ENCODE measurements at regions not wholly inside any gene's neighbourhood (a gene's known extent, or its start where the extent isn't known, plus 50 kb on each side); places are given as distances from the start of the nearest gene placed in this dataset.

DNA sequence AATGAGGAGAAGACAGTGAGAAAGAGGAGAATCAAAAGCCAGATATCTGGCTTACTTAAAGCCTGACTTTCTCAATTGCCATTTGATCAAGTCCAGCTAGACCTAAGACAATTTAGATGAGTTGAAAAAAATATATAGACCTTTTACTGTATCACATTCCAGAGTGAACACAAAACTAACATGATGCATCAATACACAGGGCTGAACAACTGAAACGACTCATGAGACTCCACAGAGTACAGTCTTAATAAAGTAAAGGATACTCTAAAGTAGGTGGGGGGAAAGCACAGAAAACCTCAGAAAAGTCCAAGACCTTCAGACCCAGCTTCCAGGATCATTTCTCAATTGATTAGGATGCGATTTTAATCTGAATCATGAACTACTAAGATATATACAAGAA lies 95.3 kb upstream of the OR9G4 start:
- no peaks in the 10 kb centered on the region for H4K20me1 ChIP-seq (replicated peaks; ENCODE audit: insufficient read depth)
- no peaks in the 10 kb centered on the region for H3K4me1 ChIP-seq (ENCODE audit: insufficient read depth)
- Mint-ChIP-seq H3K36me3 (ENCODE audit: low read depth) (peaks cover 3% of the 10 kb centered on the region; the same call in 1 of the 3 replicates), H3K27me3 (ENCODE audit: insufficient read depth, low read depth, poor library complexity) (no peaks in the 10 kb centered on the region), H3K4me3 (no peak overlapping the region), H3K4me1 (no peaks in the 10 kb centered on the region), H3K9me3 (peaks cover 15% of the 10 kb centered on the region; the same call in 2 of the 3 replicates), H3K27ac (no peak overlapping the region)
- H3K4me3 ChIP-seq: no peak overlapping the region
- H3K27me3 ChIP-seq (ENCODE audit: insufficient read depth): no peaks in the 10 kb centered on the region
- H3K36me3 ChIP-seq (ENCODE audit: insufficient read depth): no peaks in the 10 kb centered on the region
- no peaks in the 10 kb centered on the region for H3F3A ChIP-seq (replicated peaks; ENCODE audit: low read depth)
- DNase-seq (ENCODE audit: low spot score) (no peak), ATAC-seq (no peak)
- H3K9me2 ChIP-seq (ENCODE audit: insufficient read depth): no peaks in the 10 kb centered on the region
- H2AFZ ChIP-seq: no peak overlapping the region
- H3K79me2 ChIP-seq (replicated peaks; ENCODE audit: insufficient read depth): no peaks in the 10 kb centered on the region
- no peak overlapping the region for H3K4me2 ChIP-seq
- no peak overlapping the region for H3K27ac ChIP-seq (ENCODE audit: low read depth)
- TF ChIP-seq, protein P1, sequence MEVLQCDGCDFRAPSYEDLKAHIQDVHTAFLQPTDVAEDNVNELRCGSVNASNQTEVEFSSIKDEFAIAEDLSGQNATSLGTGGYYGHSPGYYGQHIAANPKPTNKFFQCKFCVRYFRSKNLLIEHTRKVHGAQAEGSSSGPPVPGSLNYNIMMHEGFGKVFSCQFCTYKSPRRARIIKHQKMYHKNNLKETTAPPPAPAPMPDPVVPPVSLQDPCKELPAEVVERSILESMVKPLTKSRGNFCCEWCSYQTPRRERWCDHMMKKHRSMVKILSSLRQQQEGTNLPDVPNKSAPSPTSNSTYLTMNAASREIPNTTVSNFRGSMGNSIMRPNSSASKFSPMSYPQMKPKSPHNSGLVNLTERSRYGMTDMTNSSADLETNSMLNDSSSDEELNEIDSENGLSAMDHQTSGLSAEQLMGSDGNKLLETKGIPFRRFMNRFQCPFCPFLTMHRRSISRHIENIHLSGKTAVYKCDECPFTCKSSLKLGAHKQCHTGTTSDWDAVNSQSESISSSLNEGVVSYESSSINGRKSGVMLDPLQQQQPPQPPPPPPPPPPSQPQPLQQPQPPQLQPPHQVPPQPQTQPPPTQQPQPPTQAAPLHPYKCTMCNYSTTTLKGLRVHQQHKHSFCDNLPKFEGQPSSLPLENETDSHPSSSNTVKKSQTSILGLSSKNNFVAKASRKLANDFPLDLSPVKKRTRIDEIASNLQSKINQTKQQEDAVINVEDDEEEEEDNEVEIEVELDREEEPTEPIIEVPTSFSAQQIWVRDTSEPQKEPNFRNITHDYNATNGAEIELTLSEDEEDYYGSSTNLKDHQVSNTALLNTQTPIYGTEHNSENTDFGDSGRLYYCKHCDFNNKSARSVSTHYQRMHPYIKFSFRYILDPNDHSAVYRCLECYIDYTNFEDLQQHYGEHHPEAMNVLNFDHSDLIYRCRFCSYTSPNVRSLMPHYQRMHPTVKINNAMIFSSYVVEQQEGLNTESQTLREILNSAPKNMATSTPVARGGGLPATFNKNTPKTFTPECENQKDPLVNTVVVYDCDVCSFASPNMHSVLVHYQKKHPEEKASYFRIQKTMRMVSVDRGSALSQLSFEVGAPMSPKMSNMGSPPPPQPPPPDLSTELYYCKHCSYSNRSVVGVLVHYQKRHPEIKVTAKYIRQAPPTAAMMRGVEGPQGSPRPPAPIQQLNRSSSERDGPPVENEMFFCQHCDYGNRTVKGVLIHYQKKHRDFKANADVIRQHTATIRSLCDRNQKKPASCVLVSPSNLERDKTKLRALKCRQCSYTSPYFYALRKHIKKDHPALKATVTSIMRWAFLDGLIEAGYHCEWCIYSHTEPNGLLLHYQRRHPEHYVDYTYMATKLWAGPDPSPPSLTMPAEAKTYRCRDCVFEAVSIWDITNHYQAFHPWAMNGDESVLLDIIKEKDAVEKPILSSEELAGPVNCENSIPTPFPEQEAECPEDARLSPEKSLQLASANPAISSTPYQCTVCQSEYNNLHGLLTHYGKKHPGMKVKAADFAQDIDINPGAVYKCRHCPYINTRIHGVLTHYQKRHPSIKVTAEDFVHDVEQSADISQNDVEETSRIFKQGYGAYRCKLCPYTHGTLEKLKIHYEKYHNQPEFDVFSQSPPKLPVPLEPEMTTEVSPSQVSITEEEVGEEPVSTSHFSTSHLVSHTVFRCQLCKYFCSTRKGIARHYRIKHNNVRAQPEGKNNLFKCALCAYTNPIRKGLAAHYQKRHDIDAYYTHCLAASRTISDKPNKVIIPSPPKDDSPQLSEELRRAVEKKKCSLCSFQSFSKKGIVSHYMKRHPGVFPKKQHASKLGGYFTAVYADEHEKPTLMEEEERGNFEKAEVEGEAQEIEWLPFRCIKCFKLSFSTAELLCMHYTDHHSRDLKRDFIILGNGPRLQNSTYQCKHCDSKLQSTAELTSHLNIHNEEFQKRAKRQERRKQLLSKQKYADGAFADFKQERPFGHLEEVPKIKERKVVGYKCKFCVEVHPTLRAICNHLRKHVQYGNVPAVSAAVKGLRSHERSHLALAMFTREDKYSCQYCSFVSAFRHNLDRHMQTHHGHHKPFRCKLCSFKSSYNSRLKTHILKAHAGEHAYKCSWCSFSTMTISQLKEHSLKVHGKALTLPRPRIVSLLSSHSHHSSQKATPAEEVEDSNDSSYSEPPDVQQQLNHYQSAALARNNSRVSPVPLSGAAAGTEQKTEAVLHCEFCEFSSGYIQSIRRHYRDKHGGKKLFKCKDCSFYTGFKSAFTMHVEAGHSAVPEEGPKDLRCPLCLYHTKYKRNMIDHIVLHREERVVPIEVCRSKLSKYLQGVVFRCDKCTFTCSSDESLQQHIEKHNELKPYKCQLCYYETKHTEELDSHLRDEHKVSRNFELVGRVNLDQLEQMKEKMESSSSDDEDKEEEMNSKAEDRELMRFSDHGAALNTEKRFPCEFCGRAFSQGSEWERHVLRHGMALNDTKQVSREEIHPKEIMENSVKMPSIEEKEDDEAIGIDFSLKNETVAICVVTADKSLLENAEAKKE (CRISPR knock-in tag; IDR thresholded peaks at IDR 0.05): no peak

DNA sequence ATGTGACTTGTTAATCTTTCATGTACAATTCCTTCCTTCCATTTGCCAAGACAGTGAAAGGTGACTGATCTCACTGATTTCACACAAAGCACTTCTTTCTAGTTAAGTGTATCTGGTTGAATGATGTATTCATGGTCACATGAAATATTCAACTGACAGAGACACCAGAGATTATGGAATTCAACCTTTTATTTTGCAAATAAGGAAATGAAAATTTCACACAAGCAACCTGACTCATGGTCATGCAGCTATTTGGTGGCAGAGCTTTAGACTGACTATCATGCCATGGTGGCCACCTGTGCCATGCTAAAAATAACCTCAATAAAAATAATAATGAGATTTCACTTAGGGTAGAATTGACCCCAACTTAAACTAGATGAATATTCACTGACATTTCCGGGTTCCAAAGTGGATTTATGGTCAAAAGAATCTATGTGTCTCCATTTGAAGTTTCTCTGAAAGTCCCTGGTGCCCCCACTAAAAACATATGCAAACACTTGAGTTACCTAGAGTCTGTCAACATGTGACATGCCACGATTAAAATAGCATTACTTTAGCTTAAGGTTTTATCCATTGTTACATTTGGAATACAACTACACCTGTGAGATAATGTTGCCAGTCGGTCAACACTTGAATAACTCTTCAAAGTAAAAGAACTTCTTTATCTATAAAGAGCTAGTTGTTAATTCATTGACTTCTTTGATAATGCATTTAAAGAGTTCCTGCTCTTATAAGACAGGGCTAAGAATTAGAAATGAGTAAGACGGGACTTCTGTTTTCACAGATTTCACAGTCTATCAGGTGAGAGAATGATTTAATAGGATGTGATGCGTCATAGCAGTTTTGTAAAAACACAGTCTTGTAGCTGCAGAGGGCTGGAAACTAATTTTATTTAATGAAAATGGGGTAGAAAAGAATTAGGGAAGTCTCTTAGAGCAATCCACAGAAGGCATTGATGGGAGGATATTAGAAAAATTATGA lies 94.6 kb upstream of the OR9G4 start:
- no peaks in the 10 kb centered on the region for H3F3A ChIP-seq (replicated peaks; ENCODE audit: low read depth)
- Mint-ChIP-seq H3K36me3 (ENCODE audit: low read depth) (peaks cover 3% of the 10 kb centered on the region; the same call in 1 of the 3 replicates), H3K27me3 (ENCODE audit: insufficient read depth, low read depth, poor library complexity) (no peaks in the 10 kb centered on the region), H3K4me3 (no peak overlapping the region), H3K27ac (no peak overlapping the region), H3K9me3 (peaks cover 15% of the 10 kb centered on the region; the same call in 2 of the 3 replicates), H3K4me1 (no peaks in the 10 kb centered on the region)
- H2AFZ ChIP-seq: no peak overlapping the region
- no peaks in the 10 kb centered on the region for H3K9me2 ChIP-seq (ENCODE audit: insufficient read depth)
- H3K36me3 ChIP-seq (ENCODE audit: insufficient read depth): no peaks in the 10 kb centered on the region
- H4K20me1 ChIP-seq (replicated peaks; ENCODE audit: insufficient read depth): no peaks in the 10 kb centered on the region
- no peaks in the 10 kb centered on the region for H3K4me1 ChIP-seq (ENCODE audit: insufficient read depth)
- H3K79me2 ChIP-seq (replicated peaks; ENCODE audit: insufficient read depth): no peaks in the 10 kb centered on the region
- no peak for DNase-seq (ENCODE audit: low spot score)
- no peak for ATAC-seq
- H3K27ac ChIP-seq (ENCODE audit: low read depth): no peak overlapping the region
- TF ChIP-seq, protein P2, sequence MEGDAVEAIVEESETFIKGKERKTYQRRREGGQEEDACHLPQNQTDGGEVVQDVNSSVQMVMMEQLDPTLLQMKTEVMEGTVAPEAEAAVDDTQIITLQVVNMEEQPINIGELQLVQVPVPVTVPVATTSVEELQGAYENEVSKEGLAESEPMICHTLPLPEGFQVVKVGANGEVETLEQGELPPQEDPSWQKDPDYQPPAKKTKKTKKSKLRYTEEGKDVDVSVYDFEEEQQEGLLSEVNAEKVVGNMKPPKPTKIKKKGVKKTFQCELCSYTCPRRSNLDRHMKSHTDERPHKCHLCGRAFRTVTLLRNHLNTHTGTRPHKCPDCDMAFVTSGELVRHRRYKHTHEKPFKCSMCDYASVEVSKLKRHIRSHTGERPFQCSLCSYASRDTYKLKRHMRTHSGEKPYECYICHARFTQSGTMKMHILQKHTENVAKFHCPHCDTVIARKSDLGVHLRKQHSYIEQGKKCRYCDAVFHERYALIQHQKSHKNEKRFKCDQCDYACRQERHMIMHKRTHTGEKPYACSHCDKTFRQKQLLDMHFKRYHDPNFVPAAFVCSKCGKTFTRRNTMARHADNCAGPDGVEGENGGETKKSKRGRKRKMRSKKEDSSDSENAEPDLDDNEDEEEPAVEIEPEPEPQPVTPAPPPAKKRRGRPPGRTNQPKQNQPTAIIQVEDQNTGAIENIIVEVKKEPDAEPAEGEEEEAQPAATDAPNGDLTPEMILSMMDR (conservative IDR thresholded peaks at IDR 0.05; ENCODE audit: low read depth in 2 of 2): no peak
- TF ChIP-seq, protein P3, sequence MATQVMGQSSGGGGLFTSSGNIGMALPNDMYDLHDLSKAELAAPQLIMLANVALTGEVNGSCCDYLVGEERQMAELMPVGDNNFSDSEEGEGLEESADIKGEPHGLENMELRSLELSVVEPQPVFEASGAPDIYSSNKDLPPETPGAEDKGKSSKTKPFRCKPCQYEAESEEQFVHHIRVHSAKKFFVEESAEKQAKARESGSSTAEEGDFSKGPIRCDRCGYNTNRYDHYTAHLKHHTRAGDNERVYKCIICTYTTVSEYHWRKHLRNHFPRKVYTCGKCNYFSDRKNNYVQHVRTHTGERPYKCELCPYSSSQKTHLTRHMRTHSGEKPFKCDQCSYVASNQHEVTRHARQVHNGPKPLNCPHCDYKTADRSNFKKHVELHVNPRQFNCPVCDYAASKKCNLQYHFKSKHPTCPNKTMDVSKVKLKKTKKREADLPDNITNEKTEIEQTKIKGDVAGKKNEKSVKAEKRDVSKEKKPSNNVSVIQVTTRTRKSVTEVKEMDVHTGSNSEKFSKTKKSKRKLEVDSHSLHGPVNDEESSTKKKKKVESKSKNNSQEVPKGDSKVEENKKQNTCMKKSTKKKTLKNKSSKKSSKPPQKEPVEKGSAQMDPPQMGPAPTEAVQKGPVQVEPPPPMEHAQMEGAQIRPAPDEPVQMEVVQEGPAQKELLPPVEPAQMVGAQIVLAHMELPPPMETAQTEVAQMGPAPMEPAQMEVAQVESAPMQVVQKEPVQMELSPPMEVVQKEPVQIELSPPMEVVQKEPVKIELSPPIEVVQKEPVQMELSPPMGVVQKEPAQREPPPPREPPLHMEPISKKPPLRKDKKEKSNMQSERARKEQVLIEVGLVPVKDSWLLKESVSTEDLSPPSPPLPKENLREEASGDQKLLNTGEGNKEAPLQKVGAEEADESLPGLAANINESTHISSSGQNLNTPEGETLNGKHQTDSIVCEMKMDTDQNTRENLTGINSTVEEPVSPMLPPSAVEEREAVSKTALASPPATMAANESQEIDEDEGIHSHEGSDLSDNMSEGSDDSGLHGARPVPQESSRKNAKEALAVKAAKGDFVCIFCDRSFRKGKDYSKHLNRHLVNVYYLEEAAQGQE (IDR thresholded peaks at IDR 0.05; ENCODE audit: unreplicated experiment): no peak
- TF ChIP-seq EZH2 (IDR thresholded peaks at IDR 0.05; ENCODE audit: low read depth, unreplicated experiment): no peak
- TF ChIP-seq CREB1 (CRISPR knock-in tag; IDR thresholded peaks at IDR 0.05; ENCODE audit: low read depth): no peak
- H3K4me2 ChIP-seq: no peak overlapping the region
- no peak overlapping the region for H3K4me3 ChIP-seq
- no peaks in the 10 kb centered on the region for H3K27me3 ChIP-seq (ENCODE audit: insufficient read depth)

Data from GM23338 (cell line).